Body of pancreas (tissue), 4 donors: ENCODE measurements at regions not wholly inside any gene's neighbourhood (a gene's known extent, or its start where the extent isn't known, plus 50 kb on each side); places are given as distances from the start of the nearest gene placed in this dataset.

Experiments used
- CTCF ChIP-seq, 7 experiments: fragments of 450-650 bp in 4 of 7; fragments of 200-600 bp in 3 of 7; sonication (generic) in 3 of 7; IDR thresholded peaks; one replicate each; pipeline ENCODE4 v1.5.1; 2016 to 2019; ENCODE audit warnings: antibody characterized with exemption in 7 of 7
- POLR2A ChIP-seq, 3 donors: fragments of 450-650 bp; IDR thresholded peaks; one replicate each; pipeline ENCODE4 v1.6.1; 2016; ENCODE audit warnings: antibody characterized with exemption in 3 of 3, mild to moderate bottlenecking in 2 of 3

GRCh38 chr16:55933038-55933437, 57.9 kb upstream of the CES5A start:
- TF ChIP-seq CTCF (IDR thresholded peaks at IDR 0.05) (no peak), POLR2A (IDR thresholded peaks at IDR 0.05) (no peak)
